Fibroblast of skin of abdomen (primary cell): ENCODE measurements at regions not wholly inside any gene's neighbourhood (a gene's known extent, or its start where the extent isn't known, plus 50 kb on each side); places are given as distances from the start of the nearest gene placed in this dataset.
"Not testable (repeated sequence)": the region's sequence is repeated elsewhere in the genome, so short reads cannot be mapped to it uniquely, and the experiment has no call there.

Experiments used
- DNase-seq: peaks from one replicate; pipeline ENCODE4 v3.0.0-alpha.2; 2013

DNA sequence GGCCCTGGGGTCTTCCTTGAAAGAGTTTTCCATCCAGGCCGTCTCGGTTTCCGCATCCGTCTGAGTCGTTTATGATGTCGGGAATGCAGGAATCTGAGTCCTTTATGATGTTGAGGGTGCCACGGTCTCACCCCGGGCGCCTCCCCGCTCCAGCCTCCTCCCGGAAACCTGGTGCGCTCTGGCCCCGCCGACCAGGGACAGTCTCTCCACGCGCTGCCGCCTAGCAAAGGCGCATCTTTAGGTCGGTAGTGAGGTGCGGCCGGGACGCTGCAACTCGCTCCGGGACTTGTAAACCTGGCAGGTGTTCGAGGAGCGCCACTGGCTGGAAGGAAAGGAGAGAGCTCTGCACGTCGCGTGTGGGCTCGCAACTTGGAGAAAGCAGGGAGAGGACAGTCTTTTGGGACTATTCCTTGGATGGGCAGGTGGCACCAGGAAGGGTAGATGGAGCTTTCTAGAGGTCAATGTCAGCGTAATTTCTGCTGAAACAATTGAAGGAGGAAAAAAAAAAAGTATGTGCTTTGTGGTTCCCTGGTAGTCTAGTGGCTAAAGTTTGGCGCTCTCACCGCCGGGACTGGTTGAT lies 132.0 kb downstream of the FAM72B start:
- DNase-seq, result not testable (repeated sequence)

- DNase-seq, result not testable (repeated sequence)
These were observed 129.2 kb downstream of the FAM72B start for GRCh38 chr1:121054928-121055327.

DNA sequence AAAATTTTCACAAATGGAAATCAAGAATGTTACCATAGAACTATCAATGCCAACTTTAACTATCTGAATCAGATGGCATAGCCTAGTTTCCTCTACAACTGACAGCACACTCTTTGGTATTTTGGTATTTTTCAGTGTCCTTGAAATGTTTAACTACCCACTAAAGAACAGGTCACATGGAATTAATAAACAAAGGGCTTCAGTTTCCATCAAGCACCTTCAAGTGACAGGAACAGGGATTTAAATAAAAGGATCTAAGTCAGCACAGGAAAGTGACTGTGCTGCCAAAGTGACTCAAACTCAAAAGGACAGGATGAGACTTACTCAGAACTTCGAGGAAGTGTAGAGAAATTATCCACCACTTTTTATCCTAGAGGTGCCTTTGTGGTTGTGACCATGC lies 117.2 kb downstream of the FAM72B start:
- not testable (repeated sequence) for DNase-seq

DNA sequence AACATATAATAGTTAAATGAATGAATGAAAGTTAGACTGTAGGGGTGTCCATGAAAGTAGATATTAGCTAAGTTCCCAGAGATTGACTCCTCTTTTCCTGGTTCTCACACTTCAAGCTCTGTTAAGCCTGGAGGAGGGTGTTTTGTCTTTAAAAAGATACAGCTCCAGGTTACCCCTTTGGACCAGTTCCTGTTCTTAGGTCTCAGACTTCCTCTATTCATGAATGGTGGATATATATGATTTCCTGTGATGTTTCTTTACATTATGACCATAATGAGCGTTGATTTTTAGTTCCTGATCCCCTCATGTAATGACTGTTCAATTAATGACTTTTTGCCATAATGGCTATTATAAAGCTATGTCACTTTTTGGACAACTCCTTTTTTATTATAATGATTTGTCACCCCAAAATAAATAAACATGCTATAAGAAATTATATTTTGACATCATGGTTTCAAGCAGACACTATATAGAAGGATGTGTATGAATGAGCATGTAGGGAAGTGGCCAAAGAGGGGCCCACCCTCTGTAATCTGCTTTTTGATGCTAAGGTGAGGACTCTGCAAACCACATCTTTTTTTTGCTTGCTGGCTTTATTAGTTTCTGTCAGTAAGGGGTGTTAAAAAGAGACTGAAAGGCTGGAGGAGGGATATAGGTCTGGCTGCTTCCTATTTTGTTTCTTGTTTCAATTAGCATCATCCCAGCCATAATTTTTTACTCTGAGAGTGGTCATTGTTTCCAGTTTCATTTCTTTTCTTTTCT lies 115.2 kb downstream of the FAM72B start:
- not testable (repeated sequence) for DNase-seq

DNA sequence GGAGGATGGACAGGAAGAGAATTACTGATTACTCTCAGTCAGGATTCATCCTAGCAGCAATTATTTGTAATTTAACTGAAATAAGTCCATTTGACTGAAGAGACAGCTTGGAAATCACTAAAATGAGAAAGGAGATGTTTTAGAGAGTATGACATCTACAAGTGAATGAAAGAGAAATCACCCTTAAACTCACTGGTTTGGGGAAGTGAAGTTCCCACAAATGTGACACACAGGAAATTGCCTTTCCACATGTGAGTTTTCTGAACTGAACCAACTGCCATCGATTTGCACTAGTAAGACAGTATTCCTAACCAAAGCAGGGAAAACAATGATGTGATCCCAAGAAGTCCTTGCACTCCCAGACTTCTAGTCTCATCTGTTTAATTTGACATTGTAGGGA lies 110.3 kb downstream of the FAM72B start:
- DNase-seq, result not testable (repeated sequence)

DNA sequence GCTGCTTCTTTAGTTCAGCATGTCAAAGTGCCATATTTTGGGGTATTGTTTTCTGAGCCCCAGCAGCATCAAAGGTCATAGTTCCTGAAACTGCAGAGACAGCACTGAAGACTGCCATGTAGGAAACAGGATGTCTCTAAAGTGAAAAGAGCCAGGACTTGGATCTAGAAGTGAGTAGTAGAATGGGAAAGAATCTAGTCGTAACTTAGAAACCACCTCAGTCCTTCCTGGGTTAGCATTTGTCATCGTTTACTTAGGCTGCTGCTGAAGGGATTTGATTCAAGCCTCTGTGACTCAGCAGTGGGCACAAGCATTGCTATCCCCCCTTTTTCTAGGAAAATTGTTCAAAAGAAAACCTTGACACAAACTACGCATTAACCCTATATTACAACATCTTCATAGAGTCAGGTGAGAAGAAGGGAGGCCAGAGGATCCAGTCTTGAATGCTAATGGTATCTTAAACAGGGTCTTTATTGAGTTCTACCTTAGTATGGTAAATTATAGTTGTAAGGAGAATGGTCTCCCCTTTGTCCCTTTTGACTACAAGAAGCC lies 108.8 kb downstream of the FAM72B start:
- not testable (repeated sequence) for DNase-seq

GRCh38 chr1:121076674-121077073 lies 107.5 kb downstream of the FAM72B start:
- DNase-seq, result not testable (repeated sequence)

GRCh38 chr1:121079655-121080054 lies 104.5 kb downstream of the FAM72B start:
- not testable (repeated sequence) for DNase-seq

DNA sequence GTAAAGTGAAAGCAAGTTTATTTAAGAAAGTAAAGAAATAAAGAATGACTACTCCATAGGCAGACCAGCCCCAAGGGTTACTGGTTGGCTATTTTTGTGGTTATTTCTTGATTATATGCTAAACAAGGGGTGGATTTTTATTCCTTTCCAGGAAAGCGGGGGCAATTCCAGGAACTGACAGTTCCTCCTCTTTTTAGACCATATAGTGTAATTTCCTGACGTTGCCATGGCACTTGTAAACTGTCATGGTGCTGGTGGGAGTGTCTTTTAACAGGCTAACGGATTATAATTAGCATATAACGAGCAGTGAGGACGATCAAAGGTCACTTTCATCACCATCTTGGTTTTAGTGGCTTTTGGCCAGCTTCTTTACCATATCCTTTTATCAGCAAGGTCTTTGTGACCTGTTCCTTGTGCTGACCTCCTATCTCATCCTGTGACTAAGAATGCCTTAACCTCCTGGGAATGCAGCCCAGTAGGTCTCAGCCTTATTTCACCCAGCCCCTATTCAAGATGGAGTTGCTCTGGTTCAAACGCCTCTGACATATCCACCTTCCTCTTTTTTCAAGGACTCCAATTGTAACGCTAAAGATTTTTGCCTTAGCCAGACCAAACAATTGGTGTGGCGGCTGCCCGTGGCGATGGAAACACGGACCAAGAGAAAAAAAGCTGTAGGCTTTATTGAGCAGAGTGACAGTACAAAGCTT lies 103.8 kb downstream of the FAM72B start:
- not testable (repeated sequence) for DNase-seq

DNA sequence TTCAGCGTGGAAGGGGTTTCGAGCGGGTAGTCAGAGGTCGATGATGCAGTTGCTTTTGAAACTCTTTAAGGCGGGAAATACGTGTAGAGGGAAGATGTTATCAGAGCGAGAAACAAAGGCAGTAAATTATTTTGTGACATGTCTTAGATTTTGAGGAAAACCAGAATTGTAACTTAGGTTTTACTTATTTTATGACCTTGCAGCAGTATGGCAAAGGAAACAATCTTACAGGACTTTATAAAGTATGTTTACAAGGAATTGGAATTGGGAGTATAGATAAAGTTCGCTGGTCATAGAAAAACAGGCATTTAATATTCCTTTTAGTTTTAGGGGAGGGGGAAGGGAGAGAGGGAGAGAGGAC lies 103.3 kb downstream of the FAM72B start:
- DNase-seq, result not testable (repeated sequence)

- DNase-seq, result not testable (repeated sequence)
These were observed 102.4 kb downstream of the FAM72B start for GRCh38 chr1:121081625-121082199.

DNA sequence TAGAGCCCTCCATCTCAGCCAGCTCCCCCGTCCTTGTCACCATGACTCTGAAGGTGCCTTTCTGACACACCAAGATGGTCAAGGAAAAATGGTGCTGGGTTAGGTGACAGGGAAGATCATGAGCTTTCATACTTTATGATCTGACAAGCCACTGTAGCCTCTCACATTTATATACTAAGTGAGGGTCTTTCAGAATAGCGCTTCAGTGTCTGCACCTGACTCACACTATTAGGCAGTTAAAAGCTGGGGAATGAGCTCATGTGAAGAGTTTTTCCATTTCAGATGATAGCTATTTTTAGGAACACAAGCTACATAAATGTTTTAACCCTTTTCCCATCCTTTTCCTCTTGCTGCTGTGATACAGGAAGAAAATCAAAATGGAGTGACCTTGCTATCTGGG lies 101.1 kb downstream of the FAM72B start:
- DNase-seq, result not testable (repeated sequence)

DNA sequence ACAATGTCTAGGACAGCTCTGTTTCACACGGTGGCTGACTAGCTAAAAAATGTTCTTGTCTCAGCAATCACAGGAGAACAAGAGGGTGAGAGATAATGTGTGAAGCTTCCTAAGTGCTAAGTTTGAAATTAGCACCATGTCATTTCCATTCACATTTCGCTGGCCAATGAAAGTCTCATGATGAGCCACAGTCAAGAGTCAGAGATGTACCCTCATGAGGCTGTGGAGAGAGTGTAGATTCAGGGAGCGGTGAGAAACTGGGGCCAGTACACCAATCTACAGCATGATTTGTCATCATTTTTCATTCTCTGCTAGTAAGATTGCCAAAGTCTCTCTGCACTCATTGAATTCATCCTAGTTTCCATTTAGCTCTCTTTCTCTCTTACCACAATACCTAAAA lies 97.9 kb downstream of the FAM72B start:
- not testable (repeated sequence) for DNase-seq

DNA sequence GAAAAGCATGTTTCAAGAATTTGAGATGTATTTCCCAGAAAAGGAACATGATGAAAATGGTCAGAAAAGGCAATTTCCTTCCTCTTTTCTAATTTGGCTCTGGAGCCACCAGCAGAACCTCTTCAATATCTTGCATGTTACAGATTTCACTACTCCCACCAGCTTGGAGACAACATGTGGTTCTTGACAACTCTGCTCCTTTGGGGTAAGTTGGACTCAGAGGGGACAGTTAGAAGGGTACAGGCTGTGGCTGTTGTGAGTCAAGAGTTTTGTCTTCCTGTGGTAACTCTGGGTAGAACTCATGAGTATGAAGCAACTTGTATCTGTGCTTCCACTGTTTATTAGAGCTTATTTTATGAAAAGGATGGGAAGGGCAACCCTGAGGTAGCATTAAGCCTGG lies 96.9 kb downstream of the FAM72B start:
- not testable (repeated sequence) for DNase-seq

GRCh38 chr1:121088568-121088967 lies 95.6 kb downstream of the FAM72B start:
- DNase-seq, result not testable (repeated sequence)

GRCh38 chr1:121092329-121092968 lies 91.7 kb downstream of the FAM72B start:
- not testable (repeated sequence) for DNase-seq

GRCh38 chr1:121095014-121095413 lies 89.1 kb downstream of the FAM72B start:
- DNase-seq, result not testable (repeated sequence)

- peak; percentile 54 for DNase-seq
These were observed 86.8 kb downstream of the FAM72B start for GRCh38 chr1:121097127-121097866.

DNA sequence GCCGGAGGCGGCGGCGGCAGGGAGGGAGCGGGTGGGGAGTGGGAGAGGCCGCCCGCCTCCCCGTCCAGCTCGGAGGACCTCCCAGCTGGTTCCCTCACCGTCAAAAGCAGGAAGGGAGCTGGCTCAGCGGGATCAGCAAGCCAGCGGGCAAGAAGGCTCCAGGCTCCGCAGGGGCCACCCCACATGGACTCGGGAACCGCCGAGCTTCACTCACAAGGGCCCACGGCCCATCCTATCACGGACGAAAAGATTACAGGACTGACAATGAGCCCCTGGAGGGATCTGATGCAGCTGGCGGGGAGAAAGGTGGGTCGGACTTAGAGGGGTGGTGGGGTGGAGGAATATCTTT lies 86.3 kb downstream of the FAM72B start:
- DNase-seq, result not testable (repeated sequence)

- not testable (repeated sequence) for DNase-seq
These were observed 75.1 kb downstream of the FAM72B start for GRCh38 chr1:121109025-121109424.

DNA sequence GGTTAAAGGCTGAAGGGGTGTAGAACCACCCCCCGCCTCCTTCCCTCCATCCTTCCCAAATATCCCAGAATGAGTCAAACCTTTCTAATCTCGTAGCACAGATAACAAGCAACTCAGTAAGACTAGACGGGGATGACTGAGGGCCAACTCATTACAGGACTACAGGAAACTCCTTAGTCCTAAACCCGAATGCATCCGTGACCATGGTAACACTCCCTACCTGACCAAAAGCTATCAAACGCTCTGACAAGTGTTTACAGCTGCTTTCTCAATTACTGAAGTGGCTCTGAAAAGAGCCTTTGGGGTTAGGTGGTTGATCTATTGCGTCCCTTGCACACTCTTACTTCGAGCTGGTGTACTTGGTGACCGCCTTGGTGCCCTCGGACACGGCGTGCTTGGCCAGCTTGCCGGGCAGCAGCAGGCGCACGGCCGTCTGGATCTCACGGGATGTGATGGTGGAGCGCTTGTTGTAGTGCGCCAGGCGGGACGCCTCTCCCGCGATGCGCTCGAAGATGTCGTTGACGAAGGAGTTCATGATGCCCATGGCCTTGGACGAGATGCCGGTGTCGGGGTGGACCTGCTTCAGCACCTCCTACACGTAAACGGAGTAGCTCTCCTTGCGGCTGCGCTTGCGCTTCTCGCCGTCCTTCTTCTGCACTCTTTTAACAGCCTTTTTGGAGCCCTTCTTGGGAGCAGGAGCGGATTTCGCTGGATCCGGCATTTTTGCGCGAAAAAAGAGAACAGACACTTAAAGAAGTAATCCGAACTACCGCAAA lies 67.4 kb downstream of the FAM72B start:
- DNase-seq, result peak; percentile 35
